HepG2 (cell line): ENCODE measurements at regions not wholly inside any gene's neighbourhood (a gene's known extent, or its start where the extent isn't known, plus 50 kb on each side); places are given as distances from the start of the nearest gene placed in this dataset.

ENCODE experiments used
- ARNT ChIP-seq: fragments of 450-650 bp; IDR thresholded peaks from 2 replicates; pipeline ENCODE4 v1.6.1; 2017
- EZH2 ChIP-seq: conservative IDR thresholded peaks from 2 replicates; pipeline ENCODE4 v1.6.1; 2012; ENCODE audit warnings: mild to moderate bottlenecking, low read depth, low read length, moderate library complexity
- HNRNPK ChIP-seq: fragments of 200-400 bp; formaldehyde crosslinking; IDR thresholded peaks from 2 replicates; pipeline ENCODE4 v1.6.1; 2018; ENCODE audit warnings: low read length, low read depth, moderate library complexity, mild to moderate bottlenecking; ENCODE audit not compliant: poor library complexity, severe bottlenecking
- ZNF567 ChIP-seq: sonication (generic); formaldehyde crosslinking; IDR thresholded peaks from 2 replicates; pipeline ENCODE4 v1.8.1; 2023; ENCODE audit warnings: mild to moderate bottlenecking, missing genetic modification reagents, borderline replicate concordance

- TF ChIP-seq HNRNPK (no peak), ARNT (no peak), EZH2 (no peak), ZNF567 (CRISPR knock-in tag) (no peak)
Measured at GRCh38 chr7:67923286-67923685, 926.7 kb downstream of the TYW1 start.
